ENCODE measurements at regions not wholly inside any gene's neighbourhood (a gene's known extent, or its start where the extent isn't known, plus 50 kb on each side); places are given as distances from the start of the nearest gene placed in this dataset.

DNA sequence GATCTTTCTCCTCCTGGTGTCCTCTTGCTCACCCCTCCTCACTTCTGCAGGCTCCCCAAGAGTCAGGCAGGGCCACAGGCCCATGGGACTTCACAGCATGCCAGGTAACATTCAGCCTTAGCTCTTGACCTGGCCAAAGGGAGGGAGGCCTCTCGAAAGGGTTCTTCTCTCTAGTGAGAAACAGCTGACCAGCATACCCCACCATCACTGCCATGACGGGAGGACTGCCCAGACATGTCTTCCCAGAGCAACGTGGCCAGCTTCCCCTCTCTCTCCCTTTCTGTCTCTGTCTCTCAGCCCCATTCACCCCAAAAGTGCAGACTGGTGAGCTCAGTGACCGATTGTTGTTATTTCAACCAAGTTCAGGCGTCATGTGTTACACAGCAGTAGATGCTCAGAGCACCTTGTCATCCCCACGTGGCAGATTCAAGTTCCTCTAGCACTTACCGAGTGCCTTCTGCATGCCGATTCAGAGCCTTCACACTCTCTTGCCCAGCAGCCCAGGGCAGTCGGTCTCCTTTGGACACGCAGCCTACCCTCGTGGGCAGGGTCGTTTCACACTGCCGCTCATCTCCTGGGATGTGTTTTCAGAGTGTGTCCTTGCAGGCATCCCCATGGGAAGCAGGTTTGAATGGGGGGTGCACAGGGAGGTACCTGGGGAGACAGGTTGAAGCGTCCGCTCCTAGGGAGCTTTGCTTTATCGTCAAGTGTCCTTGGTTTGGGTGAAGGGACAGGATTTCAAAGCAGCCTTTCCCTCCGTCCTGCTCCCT, 259.9 kb downstream of the NDUFA10 start:
- no peak for DNase-seq (ENCODE audit: low read depth)

DNA sequence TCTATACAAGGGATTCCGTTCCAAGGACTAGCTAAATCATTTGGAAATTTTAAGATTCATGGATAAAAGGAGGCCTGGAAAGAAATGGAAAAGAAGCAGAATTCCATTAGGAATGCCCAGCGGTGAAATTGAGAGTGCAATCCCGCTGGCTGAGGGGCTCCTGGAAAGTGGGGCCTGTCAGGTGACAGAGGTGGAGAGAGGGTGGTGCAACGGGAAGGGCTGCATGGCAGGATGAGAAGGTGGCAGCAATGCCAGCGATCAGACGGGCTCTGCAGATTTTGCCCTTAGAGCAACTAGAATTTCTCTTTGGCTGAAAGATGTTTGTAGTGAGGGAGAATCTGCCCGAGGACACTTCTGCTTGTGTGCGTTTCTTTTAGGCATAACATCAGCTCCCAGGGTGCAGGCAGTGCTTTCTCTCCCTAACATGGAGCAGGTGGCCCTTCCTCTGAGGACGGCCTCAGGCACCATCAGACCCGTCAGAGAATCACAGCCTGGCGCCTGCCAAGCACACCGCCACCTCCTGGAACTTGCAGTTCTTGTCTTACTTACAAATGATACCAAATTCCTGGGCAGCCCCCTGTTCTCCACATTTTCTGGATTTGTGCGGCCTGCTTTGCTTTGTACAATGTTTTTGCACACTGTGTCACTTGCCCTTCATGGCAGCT, 261.6 kb downstream of the NDUFA10 start:
- no peak for DNase-seq (ENCODE audit: low read depth)

DNA sequence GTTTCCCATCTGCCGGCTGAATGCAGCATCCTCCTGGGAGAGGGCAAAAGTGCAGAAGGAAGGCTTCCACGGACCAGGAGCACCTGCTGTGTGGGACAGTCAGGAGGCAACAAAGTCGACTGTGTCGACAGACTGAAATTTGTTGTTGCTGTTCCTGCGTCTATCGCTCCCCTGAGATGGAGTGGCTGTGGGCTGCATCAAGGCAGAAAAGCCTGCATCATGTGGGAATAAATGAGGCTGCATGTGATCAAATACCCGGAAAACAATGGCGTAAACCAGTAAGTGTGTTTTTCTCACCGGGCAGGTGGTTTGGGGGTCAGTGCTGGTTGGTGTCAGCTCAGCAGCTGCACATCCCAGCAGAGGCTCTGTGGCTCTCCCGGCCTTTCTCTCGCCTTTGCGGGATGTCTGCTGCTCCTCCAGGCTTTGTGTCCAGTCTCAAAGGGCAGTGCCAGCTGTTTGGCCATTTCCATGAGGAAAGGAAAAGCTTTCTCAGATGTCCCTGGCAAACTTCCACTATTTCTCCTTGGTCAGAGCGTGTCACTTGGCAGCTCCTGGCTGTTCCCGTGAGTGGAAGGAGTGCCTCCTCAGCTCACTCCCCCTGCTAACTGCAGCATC, 262.4 kb downstream of the NDUFA10 start:
- DNase-seq (ENCODE audit: low read depth) = no peak

DNA sequence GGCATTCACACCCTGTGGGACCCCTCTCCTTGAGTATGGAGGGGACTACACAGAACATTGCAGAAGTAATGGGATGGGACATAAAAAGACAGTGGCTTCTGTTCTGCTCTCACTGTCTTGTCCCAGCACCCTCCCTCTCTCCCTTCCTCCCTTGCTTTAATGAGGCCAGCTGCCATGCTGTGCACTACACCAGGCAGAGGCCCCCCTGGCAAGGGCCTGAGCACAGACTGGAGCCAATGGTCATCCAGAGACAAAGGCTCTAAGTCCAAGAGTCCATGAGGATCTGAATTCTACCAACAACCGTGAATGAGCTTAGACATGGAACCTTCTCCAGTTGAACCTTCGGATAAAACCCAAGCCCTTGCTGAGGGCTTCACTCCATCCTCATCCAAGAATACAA, 263.0 kb downstream of the NDUFA10 start:
- DNase-seq (ENCODE audit: low read depth) = no peak

DNA sequence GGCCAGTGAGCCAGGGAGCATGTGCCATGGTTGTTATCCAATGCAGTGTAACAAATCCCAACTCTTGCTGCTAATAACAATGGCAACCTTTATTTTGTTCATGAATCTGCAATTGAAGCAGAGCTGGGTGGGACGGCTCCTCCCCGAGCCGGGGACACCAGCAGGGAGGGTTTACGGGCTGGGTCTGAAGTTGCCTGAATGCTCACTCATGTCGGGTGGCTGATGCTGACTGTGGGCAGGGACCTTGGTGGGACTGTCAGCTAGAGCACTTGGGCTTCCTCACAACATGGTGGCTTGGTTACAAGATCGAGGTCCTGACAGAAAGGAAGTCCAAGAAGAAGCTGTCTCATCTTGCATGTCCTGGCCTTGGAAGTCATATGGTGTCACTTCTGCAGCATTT, 264.5 kb downstream of the NDUFA10 start:
- no peak for DNase-seq (ENCODE audit: low read depth)

DNA sequence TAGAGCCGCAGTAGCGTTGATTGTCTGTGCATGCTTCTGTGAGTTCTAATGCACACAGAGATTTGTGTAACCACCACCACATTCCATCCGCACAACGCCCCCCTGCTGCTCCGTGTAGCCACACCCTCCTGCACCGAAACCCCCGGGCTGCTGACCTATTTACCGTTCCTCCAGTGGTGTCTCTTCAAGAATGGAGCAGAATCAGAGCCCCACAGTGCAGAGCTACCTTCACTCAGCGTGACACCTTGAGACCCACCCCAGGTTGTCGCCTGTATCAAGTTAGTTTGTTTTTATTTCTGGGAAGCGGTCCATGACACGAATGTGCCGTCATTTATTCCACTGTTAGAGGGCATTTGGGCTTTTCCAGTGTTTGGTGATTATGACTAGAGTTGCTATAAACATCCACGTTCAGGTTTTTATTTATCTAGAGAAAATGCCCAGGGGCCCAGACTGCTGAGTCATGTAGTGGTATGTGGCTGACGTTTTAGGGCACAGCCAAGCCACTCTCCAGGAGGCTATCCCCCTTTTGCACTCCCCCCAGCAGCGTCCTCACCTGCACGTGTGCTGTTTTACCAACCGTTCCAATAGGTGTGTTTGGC, 266.8 kb downstream of the NDUFA10 start:
- no peak for DNase-seq (ENCODE audit: low read depth)

DNA sequence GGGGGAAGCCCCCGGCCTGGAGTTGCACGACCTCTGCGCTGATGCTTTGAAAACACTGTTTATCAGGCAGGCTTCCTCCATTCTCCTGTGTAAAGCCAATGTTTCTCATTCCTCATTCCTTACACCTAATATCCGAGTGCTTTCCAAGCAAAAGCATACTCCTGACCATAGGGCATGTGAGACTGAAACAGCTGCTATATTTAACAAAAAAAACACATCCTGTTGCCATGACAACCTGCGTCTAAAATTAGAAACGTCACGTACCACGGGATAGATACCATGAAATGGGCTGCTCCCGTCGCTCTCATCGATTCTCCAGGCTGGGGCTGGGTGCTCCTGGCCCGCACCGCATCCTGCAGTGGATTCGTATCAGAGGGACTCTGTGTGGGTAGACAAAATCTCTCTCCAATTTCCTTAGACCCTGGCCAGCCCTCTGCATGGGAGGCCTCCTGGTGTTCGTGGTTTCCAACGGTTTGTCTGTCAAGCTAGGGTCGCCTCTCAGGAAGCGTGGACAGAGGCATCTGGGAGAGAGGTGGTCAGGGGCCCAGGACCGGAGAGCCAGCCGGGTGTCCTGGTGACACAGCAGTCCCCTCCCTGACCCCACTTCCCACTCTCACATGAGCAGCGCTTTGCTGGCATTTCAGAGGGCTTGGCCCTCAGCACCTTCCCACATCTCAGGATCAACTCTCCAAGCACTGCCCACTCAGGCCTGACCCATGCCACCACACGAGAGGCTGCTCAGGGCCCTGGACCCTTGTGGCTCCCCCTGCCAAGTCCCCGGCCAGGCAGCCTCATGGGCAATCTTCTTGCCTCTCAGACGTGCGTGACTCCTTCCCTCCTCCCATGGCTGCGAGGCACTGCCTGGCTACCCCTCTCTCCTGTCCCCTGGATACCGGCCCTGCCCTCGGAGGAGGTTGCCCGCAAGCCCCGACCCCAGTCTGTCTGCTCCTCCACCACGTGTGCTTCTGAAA, 268.1 kb downstream of the NDUFA10 start:
- DNase-seq (ENCODE audit: low read depth) = no peak

DNA sequence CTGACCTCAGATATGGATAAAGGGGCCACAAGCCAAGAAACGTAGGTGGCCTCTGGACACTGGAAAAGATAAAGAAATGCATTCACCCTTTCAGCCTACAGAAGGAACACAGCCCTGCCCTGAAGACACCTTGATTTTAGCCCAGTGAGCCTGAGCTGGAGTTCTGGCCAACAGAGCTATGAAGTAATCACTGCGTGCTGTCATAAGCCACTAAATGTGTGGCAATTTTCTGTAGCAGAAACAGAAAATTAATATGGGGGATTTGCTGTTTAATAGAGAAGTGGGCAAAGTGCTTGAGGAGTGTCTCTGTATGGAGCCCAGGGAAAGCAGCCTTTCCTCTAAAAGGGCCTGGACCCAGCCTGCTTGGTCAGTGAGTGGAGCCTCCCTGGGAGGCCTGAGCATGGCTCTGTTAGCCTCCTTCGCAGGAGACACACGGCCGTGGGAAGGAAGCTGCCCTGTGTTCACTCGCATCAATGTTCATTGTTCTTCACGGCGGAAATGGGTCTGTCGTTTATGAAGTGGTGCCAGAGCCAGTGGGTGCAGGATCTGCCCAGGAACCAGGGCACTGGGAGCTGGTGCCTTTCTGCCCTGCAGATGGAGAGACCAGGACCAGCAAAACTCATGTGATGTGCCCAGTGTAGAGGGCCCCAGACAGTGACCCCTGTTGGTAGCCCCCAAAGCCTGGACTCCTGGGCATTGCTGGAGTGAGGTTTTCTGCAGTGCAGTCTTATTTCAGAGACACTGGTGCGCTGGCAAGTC, 268.9 kb downstream of the NDUFA10 start:
- DNase-seq (ENCODE audit: low read depth) = no peak

DNA sequence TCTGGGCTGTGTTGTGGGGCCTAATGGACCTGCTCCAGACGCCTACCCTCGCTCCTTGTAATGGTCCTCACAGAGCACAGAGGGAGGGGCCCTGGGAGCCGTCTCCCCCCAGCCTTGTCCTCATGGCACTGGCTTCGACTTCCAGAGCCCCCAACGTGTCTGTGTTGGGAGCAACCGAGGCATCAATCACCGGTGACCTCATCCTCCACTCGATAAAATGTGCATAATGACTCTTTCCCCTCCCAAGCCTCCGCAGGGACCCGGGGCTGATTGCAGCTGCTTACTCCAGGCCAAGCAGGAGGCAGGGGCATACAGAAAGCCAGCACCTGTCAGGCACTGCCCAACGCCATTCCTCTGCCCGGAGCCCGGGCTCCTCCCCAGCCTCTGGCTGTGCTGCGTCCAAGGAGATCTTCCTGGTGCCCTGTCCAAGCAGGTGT, 271.7 kb downstream of the NDUFA10 start:
- no peak for DNase-seq (ENCODE audit: low read depth)

DNA sequence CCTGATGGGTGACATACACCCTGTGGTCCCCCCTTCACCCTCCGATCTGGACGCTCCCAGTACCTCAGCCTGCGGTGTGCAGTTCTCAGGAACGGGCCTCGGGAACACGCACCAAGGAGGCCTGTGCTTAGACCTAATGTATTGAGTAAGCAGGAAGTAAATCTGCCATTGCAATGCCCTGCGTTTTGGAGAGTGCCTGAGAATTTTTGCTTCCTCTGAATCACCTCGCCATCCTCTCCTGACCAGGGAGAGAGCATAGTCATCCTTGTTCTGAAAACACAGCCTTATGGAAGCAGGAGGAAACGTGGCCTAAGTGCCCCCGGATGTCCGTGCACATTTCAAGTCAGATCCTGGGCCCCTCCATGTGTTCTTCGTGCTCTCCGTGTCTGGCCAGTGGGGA, 272.2 kb downstream of the NDUFA10 start:
- no peak for DNase-seq (ENCODE audit: low read depth)

DNA sequence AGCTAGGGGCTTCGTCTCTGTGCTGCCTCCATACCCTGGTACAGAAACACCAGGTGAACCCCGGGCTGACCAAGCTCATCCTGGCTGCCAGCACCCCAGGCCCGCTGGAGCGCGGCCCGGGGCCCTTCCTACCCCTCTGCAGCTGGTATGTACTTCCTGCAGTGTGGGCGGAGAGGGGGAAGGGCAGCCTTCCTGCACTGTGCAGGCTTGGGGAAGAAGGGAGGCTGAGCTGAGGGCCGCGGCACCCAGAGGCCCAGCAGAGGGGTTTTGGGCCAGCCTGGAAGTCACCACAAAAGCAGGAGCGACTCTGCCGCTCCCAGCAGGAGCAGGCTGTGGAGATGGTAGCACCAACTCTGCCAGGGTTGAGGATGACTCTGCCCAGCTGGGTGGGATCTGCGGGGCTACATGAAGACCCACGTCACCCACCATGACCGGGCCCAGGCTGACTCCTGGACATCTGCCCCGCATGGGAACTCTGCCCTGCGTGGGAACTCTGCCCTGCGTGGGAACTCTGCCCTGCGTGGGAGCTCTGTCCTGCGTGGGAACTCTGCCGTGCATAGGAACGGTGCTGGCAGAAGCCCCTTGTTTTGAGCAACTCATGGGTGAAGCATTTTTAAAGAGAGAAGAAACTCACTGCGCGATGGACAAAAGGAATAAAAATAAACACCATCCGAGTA, 273.3 kb downstream of the NDUFA10 start:
- no peak for DNase-seq (ENCODE audit: low read depth)

DNA sequence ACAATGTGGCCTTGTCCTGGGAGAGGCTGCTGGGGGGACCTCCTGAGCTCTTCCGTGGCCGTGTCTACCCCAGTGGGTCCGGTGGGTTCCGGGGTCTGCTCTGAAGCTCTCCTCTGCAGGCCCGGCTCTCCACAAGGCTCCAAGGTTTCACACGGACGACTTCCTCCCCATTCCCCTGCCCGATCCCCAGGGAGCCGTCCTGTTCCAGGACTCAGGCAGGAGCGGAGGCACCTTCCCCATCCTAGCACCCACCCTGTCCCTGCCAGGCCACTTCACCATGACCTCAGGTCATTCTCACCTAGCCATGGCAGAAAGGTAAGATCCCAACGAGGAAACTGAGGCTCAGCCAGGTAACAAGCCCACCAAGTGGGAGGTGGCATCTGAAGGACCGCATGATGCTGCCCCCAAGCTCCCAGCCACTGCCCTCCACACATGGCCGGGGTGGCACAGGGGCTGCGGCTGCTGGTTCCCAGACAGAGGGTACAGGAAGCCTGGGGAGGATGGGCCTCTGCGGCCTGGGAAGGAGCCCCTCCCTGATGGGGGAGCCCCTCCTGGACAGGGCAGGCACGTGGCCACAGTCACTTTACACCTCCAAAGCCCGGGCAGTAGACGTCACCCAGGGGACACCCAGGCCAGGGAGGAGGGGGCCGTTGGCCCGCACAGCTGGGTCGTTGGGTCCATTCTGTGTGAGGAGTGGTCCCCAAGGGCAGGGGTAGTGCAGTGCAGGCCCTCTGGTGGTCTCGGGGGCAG, 274.0 kb downstream of the NDUFA10 start:
- no peak for DNase-seq (ENCODE audit: low read depth)

DNA sequence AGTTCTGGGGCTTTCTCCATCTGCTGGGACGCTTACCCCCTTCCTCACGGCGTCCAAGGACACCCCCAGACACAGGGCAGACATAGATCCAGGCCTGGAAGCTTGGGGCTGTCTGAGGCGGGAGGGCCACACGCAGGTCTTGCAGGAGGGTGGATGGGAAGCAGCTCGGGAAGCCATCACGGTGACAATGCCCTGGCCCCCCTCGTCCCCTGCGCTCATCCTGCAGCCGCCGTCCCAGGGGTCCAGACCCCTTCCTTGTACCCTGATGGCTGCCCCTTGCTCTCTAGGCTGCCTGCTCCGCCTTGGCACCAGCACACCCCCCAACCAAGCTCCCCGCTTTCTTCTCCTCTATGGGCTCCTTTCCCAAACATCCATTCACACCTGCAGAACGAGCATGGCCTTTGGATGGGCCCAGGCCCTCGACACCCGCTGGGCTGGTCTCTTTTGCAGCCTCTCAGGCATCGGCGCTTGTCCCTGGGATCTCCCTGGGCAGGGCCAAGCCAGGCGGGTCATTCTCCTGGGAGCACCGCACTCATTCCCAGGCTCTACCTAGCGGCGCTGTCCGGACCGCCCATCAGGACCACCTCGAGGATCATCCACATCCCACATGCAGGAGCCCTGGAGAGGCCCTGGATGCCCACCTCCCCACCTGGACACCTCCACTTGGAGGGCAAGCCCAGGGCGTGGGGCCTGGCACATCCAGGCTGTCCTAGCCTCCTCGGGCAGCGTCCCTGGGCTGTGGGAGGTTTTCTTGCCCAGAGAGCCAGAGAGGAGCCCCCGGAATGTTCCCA, 274.9 kb downstream of the NDUFA10 start:
- no peak for DNase-seq (ENCODE audit: low read depth)

DNA sequence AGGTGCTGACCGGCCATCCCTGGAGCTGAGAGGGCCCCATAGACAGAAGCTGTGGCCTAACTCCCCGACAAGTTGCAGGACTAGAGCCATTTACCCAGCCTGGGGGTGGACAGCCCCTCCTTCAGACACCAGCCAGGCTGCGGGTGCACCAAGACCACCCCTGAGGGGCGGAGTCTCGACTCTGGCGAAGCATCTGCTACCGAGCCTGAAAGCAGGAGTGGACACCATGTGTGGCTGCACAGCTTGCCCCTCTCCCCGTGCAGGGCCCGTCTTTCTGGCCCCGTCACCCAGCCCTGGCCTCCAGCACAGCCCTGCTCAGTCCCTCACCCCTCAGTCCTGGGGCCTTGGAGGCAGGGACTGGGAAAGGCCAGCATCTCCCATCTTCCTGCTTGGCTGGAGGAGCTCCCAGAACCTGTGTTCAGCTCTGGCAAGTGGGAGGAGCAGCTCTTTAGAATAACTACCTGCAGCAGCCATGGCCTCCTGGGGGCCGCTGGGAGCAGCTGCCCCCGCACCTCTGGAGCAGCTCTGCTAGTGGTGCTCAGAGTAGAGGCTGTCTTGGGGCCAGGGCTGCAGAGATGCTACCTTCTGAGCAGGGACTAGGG, 275.8 kb downstream of the NDUFA10 start:
- no peak for DNase-seq (ENCODE audit: low read depth)

DNA sequence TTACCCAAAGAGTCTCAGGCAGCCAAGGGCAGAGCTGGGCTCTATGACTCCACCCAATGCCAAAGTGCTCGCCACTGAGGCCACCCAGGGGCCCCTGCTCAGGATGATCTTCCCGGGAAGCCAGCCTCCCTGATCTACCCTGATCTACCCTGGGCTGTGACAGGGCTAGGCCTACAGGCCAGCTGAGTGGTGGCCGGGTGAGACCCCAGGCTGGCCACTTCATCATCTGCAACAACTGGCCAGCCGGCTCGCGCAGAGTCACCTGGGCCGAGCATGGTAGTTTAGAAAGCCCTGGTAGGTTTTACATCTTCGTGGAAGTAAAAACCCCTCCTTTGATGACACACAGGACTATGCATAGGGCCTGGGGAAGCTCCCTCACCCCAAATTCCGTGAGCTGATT, 276.3 kb downstream of the NDUFA10 start:
- no peak for DNase-seq (ENCODE audit: low read depth)

DNA sequence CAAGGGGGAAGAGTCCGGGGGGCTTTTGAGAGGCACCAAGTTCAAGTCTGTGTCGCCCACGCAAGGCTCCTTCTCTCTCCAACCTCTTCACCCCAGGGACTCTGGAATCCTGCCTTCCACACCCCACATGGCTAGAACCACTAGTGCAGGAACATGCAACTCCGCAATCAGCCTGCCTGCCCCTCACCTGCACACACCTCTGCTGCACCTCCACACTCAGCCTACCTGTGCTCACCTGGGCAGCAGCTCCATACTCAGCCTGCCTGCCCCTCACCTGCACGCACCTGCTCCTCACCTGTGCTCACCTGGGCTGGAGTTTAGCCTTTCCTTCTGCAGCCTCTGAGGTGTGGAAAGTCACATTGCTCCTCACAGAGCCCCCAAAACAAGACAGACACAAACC, 277.4 kb downstream of the NDUFA10 start:
- no peak for DNase-seq (ENCODE audit: low read depth)

DNA sequence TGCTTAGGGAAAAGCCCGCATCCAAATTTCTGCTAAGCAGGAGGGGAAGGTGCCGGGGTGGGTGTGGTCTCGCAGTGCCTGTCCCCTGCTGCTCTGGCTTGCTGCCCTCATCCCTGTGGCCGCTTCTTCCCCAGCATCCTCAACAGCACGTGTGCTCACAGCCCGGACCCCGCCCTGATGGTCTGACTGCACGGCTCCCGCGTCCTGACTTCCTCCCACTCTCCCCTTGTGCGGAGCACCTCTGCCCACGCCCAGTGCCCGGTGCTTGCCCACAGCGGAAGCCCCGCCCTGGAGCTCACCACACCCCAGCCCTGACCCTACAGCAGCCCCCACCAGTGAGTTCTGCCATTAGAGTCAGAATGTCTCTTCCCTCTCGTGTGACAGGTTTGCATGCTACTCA, 277.9 kb downstream of the NDUFA10 start:
- DNase-seq (ENCODE audit: low read depth) = no peak

DNA sequence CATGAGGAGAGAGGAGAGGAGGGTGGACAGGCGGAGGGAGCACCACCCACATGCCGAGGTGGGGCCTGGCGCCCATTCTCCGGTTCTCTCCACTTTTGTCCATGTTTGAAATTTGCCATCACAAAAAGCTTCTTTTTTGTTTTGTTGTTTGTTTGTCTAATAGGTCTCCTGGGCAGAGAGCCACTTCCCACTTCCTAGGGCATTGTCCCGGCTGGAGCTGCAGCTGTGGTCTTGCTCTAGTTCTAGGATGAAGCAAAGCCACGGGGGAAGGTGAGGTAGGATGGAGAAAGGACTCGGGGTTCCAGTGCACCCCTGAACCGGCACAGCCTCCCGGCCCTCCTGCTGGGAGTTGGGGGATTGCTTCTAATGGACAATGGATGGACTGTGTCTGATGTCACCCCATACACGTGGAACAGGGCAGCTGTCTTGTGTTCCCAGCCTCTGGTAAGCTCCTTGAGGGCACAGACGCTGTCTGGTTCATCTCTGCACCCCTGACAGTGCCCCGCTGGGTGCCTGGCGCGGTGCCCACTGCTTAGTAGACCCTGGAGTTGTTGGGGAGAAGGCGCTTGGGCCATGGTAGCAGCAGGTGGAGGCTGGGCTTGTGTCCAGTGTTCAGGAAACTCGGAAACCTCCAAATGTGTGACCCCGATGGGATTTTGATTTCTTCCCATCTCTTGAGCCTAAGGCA, 278.4 kb downstream of the NDUFA10 start:
- DNase-seq (ENCODE audit: low read depth) = no peak

Measured in stimulated activated CD8-positive, alpha-beta memory T cell treated with anti-CD3 and anti-CD28 coated beads, Interleukin-12 subunit alpha, Interleukin-12 subunit beta, amount 100 ng/mL, for 1 hour (primary cell).